Heart right ventricle (tissue), 16 donors: ENCODE measurements at regions not wholly inside any gene's neighbourhood (a gene's known extent, or its start where the extent isn't known, plus 50 kb on each side); places are given as distances from the start of the nearest gene placed in this dataset.

Source experiments
- ATAC-seq, 8 donors: fragments of 200-7000 bp; cut with Tn5 transposase; one replicate each; pipeline ENCODE4 v1.9.1; 2020; ENCODE audit warnings: mild to moderate bottlenecking in 8 of 8, moderate library complexity in 8 of 8, moderate number of reproducible peaks in 1 of 8
- DNase-seq, 2 donors: peaks; one replicate each; pipeline ENCODE4 v3.0.0-alpha.2; 2020
- H3K27ac ChIP-seq, 10 donors: fragments of 200-600 bp; sonication (generic) in 2 of 10; one replicate each; pipeline versions ENCODE4 v1.5.0 to v1.8.0; 2020 to 2022; ENCODE audit warnings: mild to moderate bottlenecking in 3 of 10
- H3K27me3 ChIP-seq, 7 donors: fragments of 200-600 bp; one replicate each; pipeline ENCODE4 v1.8.0; 2021 to 2022; ENCODE audit warnings: mild to moderate bottlenecking in 2 of 7
- H3K36me3 ChIP-seq, 9 donors: fragments of 200-600 bp; sonication (generic) in 1 of 9; one replicate each; pipeline versions ENCODE4 v1.5.0 to v1.8.0; 2020 to 2022; ENCODE audit warnings: mild to moderate bottlenecking in 2 of 9
- H3K4me1 ChIP-seq, 9 donors: fragments of 200-600 bp; sonication (generic) in 1 of 9; one replicate each; pipeline versions ENCODE4 v1.5.0 to v1.8.0; 2020 to 2022; ENCODE audit warnings: mild to moderate bottlenecking in 4 of 9
- H3K4me3 ChIP-seq, 10 donors: fragments of 200-600 bp; sonication (generic) in 2 of 10; one replicate each; pipeline versions ENCODE4 v1.5.0 to v1.8.0; 2020 to 2022; ENCODE audit warnings: mild to moderate bottlenecking in 7 of 10, moderate library complexity in 2 of 10
- H3K9me3 ChIP-seq, 11 donors: fragments of 200-600 bp in 10 of 11; sonication (generic) in 2 of 11; one replicate each; pipeline versions ENCODE4 v1.5.0 to v1.8.0; 2013 to 2022; ENCODE audit warnings: mild to moderate bottlenecking in 2 of 11, control low read depth in 1 of 11, moderate library complexity in 1 of 11
- WGBS, 2 donors: extraction: QIAGEN DNeasy Blood & Tissue Kit; methylation state at CpG; one replicate each; pipeline ENCODE4 v1.1.7; 2013; ENCODE audit warnings: inconsistent platforms in 1 of 2; 5-methylcytosine and 5-hydroxymethylcytosine counted together
- intact Hi-C, 10 donors: fragments of 100-400 bp; cut with DNase I; formaldehyde crosslinking; loops; one replicate each; pipeline versions ENCODE4 v1.11.1 to v1.14.2; 2022
- TF ChIP-seq, protein P1 (sequence below), 9 donors: fragments of 200-600 bp; sonication (generic) in 2 of 9; IDR thresholded peaks; one replicate each; pipeline versions ENCODE4 v1.5.0 to v1.8.0; 2021 to 2022; ENCODE audit warnings: antibody characterized with exemption in 9 of 9, mild to moderate bottlenecking in 5 of 9, moderate library complexity in 1 of 9
- donor health status: Arrhythmogenic right ventricular cardiomyopathy.
- donor health status: ischemic (EF 13 %, LVEDD 7.1; RV severe dilation, severe dysfunction).
- donor health status: healthy with polysubstance abuse.
- donor health status: DM: no; HTN: yes; CAD: no.
- donor health status: DM: no; HTN: no; CAD: no.
- donor health status: ischemic (EF 25% LVEDD 6.9; RV normal size, moderate dysfunction).
- donor health status: ischemic (EF 25% LVEDD 5.7; RV mildly dilated, moderate dysfunction).
- donor health status: healthy.
- donor health status: DM: yes; HTN: yes; CAD: no.
- donor health status: Ischemic cardiomyopathy.
- donor health status: ischemic (EF 35%, LVEDD 5.7; RV mildly dilated, moderate dysfunction).
- donor health status: nonischemic (EF 11% LVEDD 7.7; RV severe dilation, severe dysfunction).
- donor health status: DM: yes; HTN: yes; CAD: no.
- donor health status: PGD.
- donor health status: ischemic (EF 29% LVEDD 5.4; RV normal size, mild dysfunction).
- donor health status: nonischemic (EF 23%, LVEDD 6.1; RV moderate dilation, normal function).

DNA sequence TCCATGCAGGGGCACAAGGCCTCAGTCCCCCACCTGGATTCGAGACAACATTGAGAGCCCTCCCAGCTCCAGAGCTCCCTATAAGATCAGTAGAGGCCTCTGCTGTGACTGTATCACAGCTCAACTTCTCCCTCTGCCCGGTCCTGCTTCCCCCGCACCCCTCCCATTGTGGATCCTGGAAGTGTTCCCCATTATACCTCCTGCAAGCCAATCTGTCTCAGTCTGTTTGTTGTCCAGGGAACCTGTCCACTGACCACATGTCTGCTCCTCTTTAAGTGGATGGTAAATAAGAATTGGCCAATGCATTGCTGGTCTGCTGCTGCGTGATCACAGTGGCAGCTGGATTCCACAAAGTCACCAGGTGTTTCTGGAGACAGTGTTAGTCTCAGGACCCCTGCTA lies 259.7 kb upstream of the HABP2 start:
- H3K27ac ChIP-seq, result no peak overlapping the region
- H3K27me3 ChIP-seq, result peaks cover 0 to 5% (median 0%) of the 10 kb centered on the region in 7 donors
- ATAC-seq (no peak), DNase-seq (no peak)
- H3K4me3 ChIP-seq, result no peak overlapping the region
- no peaks in the 10 kb centered on the region for H3K36me3 ChIP-seq
- no peaks in the 10 kb centered on the region for H3K9me3 ChIP-seq
- intact Hi-C loops, result no loop called here
- TF ChIP-seq, protein P1, sequence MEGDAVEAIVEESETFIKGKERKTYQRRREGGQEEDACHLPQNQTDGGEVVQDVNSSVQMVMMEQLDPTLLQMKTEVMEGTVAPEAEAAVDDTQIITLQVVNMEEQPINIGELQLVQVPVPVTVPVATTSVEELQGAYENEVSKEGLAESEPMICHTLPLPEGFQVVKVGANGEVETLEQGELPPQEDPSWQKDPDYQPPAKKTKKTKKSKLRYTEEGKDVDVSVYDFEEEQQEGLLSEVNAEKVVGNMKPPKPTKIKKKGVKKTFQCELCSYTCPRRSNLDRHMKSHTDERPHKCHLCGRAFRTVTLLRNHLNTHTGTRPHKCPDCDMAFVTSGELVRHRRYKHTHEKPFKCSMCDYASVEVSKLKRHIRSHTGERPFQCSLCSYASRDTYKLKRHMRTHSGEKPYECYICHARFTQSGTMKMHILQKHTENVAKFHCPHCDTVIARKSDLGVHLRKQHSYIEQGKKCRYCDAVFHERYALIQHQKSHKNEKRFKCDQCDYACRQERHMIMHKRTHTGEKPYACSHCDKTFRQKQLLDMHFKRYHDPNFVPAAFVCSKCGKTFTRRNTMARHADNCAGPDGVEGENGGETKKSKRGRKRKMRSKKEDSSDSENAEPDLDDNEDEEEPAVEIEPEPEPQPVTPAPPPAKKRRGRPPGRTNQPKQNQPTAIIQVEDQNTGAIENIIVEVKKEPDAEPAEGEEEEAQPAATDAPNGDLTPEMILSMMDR (IDR thresholded peaks at IDR 0.05), result no peak
- H3K4me1 ChIP-seq, result peaks cover 0 to 7% (median 0%) of the 10 kb centered on the region in 9 donors
- WGBS, 2 donors, result 85 to 90% methylated on average over 4 of the region's 4 CpGs

DNA sequence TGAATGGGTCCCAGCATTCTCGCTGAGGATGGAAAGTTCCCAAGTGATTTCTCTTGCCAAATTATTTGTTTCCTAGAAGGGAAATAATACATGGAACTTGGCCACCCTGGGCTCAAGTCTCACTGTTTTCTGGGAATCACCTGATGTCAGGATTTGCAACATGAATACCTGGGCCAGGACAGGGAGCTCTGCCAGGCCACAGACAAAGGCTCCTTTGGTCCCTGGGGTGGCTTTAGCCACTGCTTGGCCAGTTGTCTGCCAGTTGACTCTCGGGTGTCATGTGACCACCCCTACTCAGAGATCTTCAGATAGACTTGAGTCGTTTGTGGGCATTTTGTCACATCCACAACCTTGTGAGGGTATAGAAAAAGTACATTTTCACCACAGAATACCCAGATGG lies 258.0 kb upstream of the HABP2 start:
- Histone ChIP-seq H3K36me3 (no peaks in the 10 kb centered on the region), H3K9me3 (no peaks in the 10 kb centered on the region), H3K4me1 (peaks cover 0 to 7% (median 0%) of the 10 kb centered on the region in 9 donors), H3K27me3 (peaks cover 0 to 5% (median 0%) of the 10 kb centered on the region in 7 donors), H3K27ac (no peak overlapping the region), H3K4me3 (no peak overlapping the region)
- TF ChIP-seq, protein P1 (IDR thresholded peaks at IDR 0.05), result no peak
- whole genome bisulfite sequencing, 2 donors, result 82 to 91% methylated on average over 3 of the region's 3 CpGs
- intact Hi-C loops, result no loop called here
- ATAC-seq, result no peak
- no peak for DNase-seq

DNA sequence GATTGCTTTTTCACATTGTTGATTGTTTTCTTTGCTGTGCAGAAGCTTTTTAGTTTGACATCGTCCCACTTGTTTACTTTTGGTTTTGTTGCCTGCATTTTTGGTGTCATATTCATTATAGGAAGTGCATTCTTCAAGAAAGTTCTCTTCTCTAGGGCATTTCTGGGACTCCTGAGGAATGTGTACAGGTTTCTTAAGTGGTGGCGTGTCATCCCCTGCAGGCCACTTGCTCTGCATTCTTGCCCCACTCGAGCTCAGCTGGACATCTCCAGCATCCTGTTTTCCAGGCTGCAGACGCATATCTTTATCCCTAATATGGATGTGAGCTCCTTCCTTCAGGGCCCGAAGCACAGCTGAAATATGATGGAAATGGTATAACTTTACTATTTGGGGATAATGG lies 255.6 kb upstream of the HABP2 start:
- DNase-seq, result no peak
- no peaks in the 10 kb centered on the region for H3K36me3 ChIP-seq
- ATAC-seq, result no peak
- intact Hi-C loops, result no loop called here
- no peaks in the 10 kb centered on the region for H3K9me3 ChIP-seq
- H3K4me3 ChIP-seq, result no peak overlapping the region
- peaks cover 0 to 5% (median 0%) of the 10 kb centered on the region in 7 donors for H3K27me3 ChIP-seq
- TF ChIP-seq, protein P1 (IDR thresholded peaks at IDR 0.05), result no peak
- WGBS, 2 donors, result 62 to 65% methylated on average over 5 of the region's 5 CpGs
- peaks cover 0 to 7% (median 0%) of the 10 kb centered on the region in 9 donors for H3K4me1 ChIP-seq
- H3K27ac ChIP-seq, result no peak overlapping the region

DNA sequence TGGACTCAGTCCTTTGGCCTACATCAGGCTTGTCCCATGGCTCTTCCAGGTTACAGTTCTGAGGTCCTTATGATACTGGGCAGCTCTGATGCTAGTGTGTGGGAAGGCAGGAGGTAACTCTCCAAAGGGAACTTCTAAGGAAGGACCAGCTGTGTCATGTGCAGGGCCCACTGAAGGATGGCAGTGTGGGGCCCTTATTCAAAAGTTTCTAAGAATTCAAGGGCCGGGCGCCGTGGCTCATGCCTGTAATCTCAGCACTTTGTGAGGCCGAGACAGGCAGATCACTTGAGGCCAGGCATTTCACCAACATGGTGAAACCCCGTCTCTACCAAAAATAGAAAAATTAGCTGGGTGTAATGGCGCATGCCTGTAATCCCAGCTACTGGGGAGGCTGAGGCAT lies 254.2 kb upstream of the HABP2 start:
- ATAC-seq, result no peak
- WGBS, 2 donors, result 94 to 95% methylated on average over 6 of the region's 6 CpGs

More for the DNA sequence above, 254.2 kb upstream of the HABP2 start:
- no peak overlapping the region for H3K4me3 ChIP-seq
- H3K4me1 ChIP-seq, result peaks cover 0 to 5% (median 0%) of the 10 kb centered on the region in 9 donors
- TF ChIP-seq, protein P1 (IDR thresholded peaks at IDR 0.05), result no peak
- no peaks in the 10 kb centered on the region for H3K9me3 ChIP-seq
- no peak for DNase-seq
- intact Hi-C loops, result no loop called here
- H3K27ac ChIP-seq, result no peak overlapping the region
- H3K27me3 ChIP-seq, result peaks cover 0 to 5% (median 0%) of the 10 kb centered on the region in 7 donors
- no peaks in the 10 kb centered on the region for H3K36me3 ChIP-seq
